Right atrium auricular region (tissue), 2 donors: ENCODE measurements at regions not wholly inside any gene's neighbourhood (a gene's known extent, or its start where the extent isn't known, plus 50 kb on each side); places are given as distances from the start of the nearest gene placed in this dataset.

Source experiments
- DNase-seq: peaks from one replicate; pipeline ENCODE4 v3.0.0-alpha.2; 2019; ENCODE audit warnings: low spot score
- H3K27ac ChIP-seq, 2 donors: fragments of 200-600 bp; sonication (generic); 1 replicate in 1 of 2; 2 replicates in 1 of 2; pipeline ENCODE4 v1.5.1; 2016 to 2019
- H3K27me3 ChIP-seq, 2 donors: fragments of 200-600 bp; sonication (generic); one replicate each; pipeline versions ENCODE4 v1.5.1 to v1.6.0; 2017 to 2019
- H3K36me3 ChIP-seq: fragments of 200-600 bp; sonication (generic); one replicate; pipeline ENCODE4 v1.5.1; 2016
- H3K4me1 ChIP-seq, 2 donors: fragments of 200-600 bp; sonication (generic); one replicate each; pipeline versions ENCODE4 v1.5.1 to v1.6.0; 2017 to 2019
- H3K4me3 ChIP-seq, 2 donors: fragments of 200-600 bp; sonication (generic); 1 replicate in 1 of 2; 2 replicates in 1 of 2; pipeline ENCODE4 v1.5.1; 2017 to 2019; ENCODE audit warnings: mild to moderate bottlenecking in 1 of 2, moderate library complexity in 1 of 2
- H3K9me3 ChIP-seq, 2 donors: fragments of 200-600 bp; sonication (generic); one replicate each; pipeline ENCODE4 v1.5.1; 2019
- CTCF ChIP-seq, 2 donors: fragments of 200-600 bp; sonication (generic); IDR thresholded peaks; one replicate each; pipeline ENCODE4 v1.5.1; 2019; ENCODE audit warnings: antibody characterized with exemption in 2 of 2

- no peak for TF ChIP-seq CTCF (IDR thresholded peaks at IDR 0.05)
- no peak overlapping the region for H3K27ac ChIP-seq
Observed at GRCh38 chr3:127471142-127471541, 119.4 kb downstream of the TPRA1 start.

GRCh38 chr3:127469760-127470159 lies 120.8 kb downstream of the TPRA1 start:
- H3K4me3 ChIP-seq = no peak overlapping the region
- no peak for TF ChIP-seq CTCF (IDR thresholded peaks at IDR 0.05)
- no peak for DNase-seq
- no peak overlapping the region for H3K27ac ChIP-seq
- H3K36me3 ChIP-seq = no peaks in the 10 kb centered on the region
- no peaks in the 10 kb centered on the region for H3K9me3 ChIP-seq
- H3K4me1 ChIP-seq = no peaks in the 10 kb centered on the region
- no peaks in the 10 kb centered on the region for H3K27me3 ChIP-seq

More at GRCh38 chr3:127471142-127471541, 119.4 kb downstream of the TPRA1 start:
- DNase-seq = no peak
- Histone ChIP-seq H3K36me3 (no peaks in the 10 kb centered on the region), H3K27me3 (no peaks in the 10 kb centered on the region), H3K4me1 (no peaks in the 10 kb centered on the region), H3K4me3 (no peak overlapping the region), H3K9me3 (no peaks in the 10 kb centered on the region)

- Histone ChIP-seq H3K4me1 (no peaks in the 10 kb centered on the region), H3K9me3 (no peaks in the 10 kb centered on the region), H3K27me3 (no peaks in the 10 kb centered on the region), H3K36me3 (no peaks in the 10 kb centered on the region), H3K4me3 (no peak overlapping the region), H3K27ac (no peak overlapping the region)
- DNase-seq = no peak
- TF ChIP-seq CTCF (IDR thresholded peaks at IDR 0.05) = no peak
Observed at GRCh38 chr3:127467391-127467790, 123.1 kb downstream of the TPRA1 start.

GRCh38 chr3:127464642-127465041 lies 125.9 kb downstream of the TPRA1 start:
- no peak for TF ChIP-seq CTCF (IDR thresholded peaks at IDR 0.05)
- no peak for DNase-seq
- Histone ChIP-seq H3K9me3 (no peaks in the 10 kb centered on the region), H3K4me3 (no peak overlapping the region), H3K27me3 (no peaks in the 10 kb centered on the region), H3K36me3 (no peaks in the 10 kb centered on the region), H3K27ac (no peak overlapping the region), H3K4me1 (no peaks in the 10 kb centered on the region)

GRCh38 chr3:127462111-127462655 lies 128.3 kb downstream of the TPRA1 start:
- Histone ChIP-seq H3K36me3 (no peaks in the 10 kb centered on the region), H3K4me1 (no peaks in the 10 kb centered on the region), H3K9me3 (no peaks in the 10 kb centered on the region), H3K27ac (no peak overlapping the region), H3K4me3 (no peak overlapping the region), H3K27me3 (peaks cover 0 to 10% of the 10 kb centered on the region in 2 donors)
- no peak for DNase-seq
- no peak for TF ChIP-seq CTCF (IDR thresholded peaks at IDR 0.05)

GRCh38 chr3:127461286-127461910 lies 129.1 kb downstream of the TPRA1 start:
- no peak overlapping the region for H3K4me3 ChIP-seq
- peaks cover 0 to 8% of the 10 kb centered on the region in 2 donors for H3K4me1 ChIP-seq
- H3K9me3 ChIP-seq = no peaks in the 10 kb centered on the region
- H3K27me3 ChIP-seq = peaks cover 4 to 17% of the 10 kb centered on the region in 2 donors
- no peak for DNase-seq
- TF ChIP-seq CTCF (IDR thresholded peaks at IDR 0.05) = no peak
- H3K36me3 ChIP-seq = no peaks in the 10 kb centered on the region
- no peak overlapping the region for H3K27ac ChIP-seq
